HUDEP-2 (cell line): ENCODE measurements at regions not wholly inside any gene's neighbourhood (a gene's known extent, or its start where the extent isn't known, plus 50 kb on each side); places are given as distances from the start of the nearest gene placed in this dataset.

Experiments used
- DNase-seq, 76 experiments: peaks; one replicate each; lab custom pipeline; 2025; ENCODE audit not compliant: unreplicated experiment in 76 of 76; lab: John Stamatoyannopoulos, UW

- no peak for DNase-seq
These were observed 382.5 kb downstream of the MATN1 start for GRCh38 chr1:30340934-30341333.

DNA sequence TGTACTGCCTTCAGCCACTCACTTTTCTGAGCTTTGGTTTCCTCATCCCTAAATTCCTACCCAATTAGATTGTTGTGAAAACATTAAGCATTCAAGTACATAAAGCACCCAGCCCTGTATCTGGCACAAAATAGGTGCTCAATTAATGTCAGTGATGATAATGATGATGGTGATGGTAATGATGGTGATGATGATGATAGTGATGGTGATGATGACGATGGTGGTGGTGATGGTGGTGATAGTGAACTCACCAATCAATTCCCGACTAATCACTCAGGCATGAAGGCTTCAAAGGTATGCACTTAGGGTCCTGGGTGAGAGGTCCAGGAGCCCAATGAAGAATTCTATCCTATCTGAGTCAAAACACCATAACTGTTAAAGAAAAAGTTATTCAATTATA, 383.5 kb downstream of the MATN1 start:
- DNase-seq = no peak

GRCh38 chr1:30338765-30339164, 384.6 kb downstream of the MATN1 start:
- no peak for DNase-seq

- no peak for DNase-seq
These were observed 386.1 kb downstream of the MATN1 start for GRCh38 chr1:30337324-30337620.

GRCh38 chr1:30336550-30337323, 386.6 kb downstream of the MATN1 start:
- DNase-seq = no peak

DNA sequence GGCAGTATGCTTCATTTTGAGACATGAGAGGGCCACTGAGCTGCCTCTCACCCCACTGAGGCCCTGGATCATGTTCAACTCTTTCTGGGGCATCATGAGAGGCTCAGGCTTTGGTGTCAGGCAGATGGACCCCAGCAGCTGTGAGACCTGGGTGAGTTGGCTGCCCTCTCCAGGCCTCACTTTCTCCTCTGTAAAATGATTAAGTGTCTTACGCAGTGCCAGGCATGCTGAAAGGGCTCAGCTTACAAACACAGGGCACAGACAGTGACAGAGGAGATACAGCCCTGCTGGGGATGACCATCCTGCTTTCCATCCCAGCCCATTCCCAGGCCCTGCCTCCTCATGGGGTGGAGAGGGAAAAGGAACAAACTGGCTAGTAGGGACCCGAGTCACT, 387.4 kb downstream of the MATN1 start:
- no peak for DNase-seq

- no peak for DNase-seq
These were observed 387.9 kb downstream of the MATN1 start for GRCh38 chr1:30335389-30335996.

DNA sequence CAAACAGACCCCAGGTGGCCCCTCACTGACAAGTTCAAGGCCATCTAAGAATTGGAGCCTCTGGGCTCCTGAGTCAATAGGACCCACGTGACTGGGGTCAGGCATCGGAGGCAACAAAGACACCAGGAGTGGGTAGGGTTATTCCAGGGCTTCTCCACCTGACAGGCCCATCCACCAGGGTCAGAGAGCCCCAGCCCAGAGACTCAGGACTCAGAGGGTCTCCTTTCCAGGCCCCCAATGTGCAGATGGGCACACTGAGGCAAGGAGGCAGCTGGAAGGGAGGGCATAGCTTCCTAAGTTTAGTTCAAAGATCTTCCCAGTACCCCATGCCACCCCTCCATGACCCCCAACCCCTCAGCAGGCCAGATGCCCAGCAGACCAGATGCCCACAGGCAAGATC, 388.6 kb downstream of the MATN1 start:
- no peak for DNase-seq

DNA sequence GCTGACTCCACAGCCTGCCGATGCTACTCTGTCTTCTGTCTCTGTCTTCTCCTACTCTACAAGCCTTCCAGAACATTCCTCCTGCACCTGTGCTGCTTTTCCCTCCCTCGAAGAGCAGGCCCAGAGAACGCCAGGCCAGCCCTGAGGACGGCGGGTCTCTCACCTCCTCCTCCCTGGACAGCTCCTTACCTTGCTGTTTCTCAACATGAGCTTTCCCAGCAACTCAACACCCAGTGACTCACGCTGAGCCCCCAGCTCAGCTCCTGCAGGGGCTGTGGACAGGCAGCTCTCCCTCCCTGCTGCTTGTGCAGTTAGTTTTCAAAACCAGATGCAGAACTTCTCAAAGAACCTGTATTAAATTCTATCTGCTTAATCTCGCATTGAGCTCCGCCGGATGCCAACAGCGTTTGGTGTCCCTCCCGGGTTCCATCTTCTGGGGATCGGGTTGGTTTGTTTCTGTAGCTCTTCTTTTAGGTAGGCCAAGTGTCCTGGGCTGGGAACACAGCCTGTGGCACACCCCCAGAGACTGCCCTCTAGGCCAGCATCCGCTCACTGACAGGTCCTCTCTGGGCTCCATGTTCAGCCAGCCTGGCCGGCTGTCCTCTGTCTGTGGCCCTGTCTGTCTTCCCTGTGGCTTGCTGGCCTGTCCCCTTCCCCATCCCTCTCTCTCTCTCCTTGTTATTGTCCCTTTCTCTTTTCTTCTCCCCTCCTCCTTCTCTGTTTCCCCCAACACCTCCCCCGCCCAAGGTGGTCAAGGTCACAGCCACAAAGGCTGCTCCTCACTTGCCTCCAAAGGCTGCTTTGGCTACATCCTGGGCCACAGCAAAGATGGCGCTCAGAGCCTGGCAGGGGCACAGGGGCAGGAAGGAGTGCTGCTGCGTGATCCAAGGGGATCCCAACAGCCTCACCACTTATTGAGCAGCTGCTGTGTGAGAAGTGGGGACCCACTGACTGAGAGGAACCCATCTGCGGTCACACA, 391.0 kb downstream of the MATN1 start:
- DNase-seq = no peak

DNA sequence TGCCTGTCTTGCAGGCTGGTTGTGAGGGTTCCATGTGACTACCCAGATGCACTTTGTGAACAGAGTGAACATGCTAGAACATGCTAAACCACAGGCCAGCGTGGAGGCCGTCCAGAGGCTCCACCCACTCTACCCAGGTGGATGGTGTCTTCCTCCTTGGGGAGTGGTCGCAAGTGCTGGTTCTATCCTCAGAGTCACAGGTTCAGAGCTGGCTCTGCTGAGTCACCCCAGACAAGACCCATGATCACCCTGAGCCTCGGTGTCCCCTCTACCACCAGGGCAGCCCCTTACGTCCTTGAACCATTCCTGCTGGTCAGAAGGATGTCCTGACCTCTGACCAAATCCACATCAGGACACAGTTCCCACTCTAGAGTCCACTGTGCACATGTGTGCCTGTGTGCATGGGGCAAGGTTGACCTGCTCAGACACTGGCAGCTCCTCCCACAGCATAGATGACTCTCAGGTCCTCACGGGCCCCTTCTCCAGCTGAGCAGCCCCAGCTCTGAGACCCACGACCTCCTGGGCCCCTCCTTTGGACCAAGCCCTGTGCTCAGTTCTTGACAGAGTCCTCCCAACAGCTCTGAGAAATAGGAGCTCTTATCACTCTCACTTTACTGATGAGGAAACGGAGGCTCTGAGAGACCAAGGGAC, 391.8 kb downstream of the MATN1 start:
- no peak for DNase-seq

- DNase-seq = no peak
These were observed 392.7 kb downstream of the MATN1 start for GRCh38 chr1:30330644-30331043.

DNA sequence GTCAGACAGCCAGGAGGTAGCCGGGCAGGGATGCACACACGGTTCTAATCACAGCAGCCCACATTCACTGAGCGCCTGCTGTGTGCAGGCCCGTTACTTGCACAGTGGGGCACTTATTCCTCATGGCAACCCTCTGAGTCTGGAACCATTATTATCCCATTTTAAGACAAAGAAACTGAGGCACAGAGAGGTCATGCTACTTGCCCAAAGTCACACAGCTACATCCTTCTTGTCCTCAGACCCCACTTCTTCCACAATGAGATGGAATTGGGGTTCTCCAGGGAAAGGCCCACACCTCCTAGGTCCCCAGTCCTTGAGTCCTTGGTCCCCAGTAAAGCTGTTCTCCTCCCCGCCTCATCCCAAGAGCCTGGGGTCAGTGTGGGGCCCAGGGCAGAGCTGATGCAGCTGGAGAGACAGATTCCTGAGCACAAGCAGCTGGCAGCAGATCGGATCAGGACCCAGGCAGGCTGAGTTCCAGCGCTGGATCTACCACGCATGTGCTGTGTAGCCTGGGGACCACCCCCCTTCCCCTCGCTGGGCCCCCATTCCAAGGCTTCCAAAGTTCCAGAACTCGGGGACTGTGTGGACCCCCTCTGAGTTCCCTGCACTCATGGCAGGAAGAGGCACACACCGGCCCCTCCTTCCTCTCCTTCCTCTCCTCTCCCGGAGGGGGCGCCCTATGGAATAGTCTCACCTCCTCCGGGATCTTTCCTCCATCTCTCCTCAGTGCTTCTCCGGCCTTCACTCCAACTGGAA, 393.4 kb downstream of the MATN1 start:
- no peak for DNase-seq

- no peak for DNase-seq
These were observed 394.1 kb downstream of the MATN1 start for GRCh38 chr1:30329263-30329753.

GRCh38 chr1:30328401-30329262, 394.8 kb downstream of the MATN1 start:
- DNase-seq = no peak

DNA sequence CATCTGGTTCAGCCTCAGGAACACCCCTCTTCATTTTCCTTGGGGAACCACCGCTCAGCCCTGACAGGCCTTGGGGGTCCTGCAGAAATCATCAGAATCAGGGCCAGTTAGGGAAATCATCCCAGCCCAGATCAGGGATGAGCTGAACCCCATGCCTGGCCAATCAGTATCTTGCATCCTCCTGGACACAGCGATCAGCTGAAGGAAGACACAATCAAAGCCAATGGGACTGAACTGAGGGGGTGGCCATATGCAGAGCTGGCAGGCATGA, 395.4 kb downstream of the MATN1 start:
- DNase-seq = no peak

- no peak for DNase-seq
These were observed 395.9 kb downstream of the MATN1 start for GRCh38 chr1:30327370-30328099.

DNA sequence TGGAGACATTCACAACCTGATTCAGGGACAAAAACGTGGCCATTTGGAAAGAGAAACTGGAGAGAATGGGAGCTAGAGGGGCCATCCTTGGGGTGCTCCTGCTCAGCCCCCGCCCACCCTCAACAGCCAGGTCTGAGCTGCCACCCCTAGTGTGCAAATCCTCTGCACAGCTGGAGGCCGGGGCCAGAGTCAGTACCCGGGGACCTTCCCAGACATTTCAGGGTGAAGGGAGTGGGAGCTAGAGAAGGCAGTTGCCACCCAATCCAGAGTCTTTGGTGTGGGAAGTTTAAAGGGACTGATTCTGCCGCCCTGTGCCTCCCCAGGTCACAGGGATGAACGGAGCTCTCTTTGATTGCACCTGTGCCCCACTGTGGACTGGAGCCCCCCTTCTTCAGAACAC, 397.4 kb downstream of the MATN1 start:
- no peak for DNase-seq

DNA sequence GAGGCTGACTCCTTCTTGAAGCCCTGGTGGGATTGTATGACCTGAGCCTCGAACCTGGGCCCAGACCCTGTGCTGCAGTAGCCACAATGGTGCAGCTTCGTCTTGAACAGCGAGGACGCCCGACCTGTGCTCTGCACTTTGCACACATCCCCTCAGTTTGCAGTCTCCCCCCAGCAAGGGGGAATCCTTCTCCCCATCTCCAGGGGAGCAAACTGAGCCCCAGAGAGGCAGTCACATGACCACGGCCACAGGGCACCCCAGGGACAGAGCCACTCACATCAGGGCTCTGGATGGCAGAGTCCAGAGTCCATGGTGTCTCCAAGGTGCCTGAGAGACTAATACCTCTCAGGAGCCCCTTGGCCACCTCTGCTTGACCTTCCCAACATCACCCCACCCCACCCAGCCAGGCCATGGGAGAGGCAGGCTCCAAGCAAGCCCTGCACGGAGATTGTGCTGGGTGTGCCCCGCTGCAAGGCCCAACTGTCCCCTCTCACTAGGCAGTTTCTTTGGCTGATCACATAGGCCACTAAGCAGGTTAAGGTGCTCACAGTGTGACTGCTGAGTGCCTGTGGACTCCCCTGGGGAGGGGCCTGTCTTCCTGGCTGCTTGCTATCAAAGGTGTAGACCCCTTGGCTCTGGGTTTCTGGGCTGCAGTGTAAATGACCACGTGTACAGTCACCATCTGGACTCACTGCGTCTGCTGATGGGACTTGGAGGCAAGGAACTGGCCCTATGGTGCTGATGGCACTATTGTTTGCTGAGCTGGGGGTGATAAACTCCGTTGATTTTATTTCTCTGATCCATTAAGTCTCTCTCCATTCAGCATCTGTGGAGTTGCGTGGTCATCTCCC, 398.1 kb downstream of the MATN1 start:
- DNase-seq = no peak
